CD4-positive, alpha-beta T cell (primary cell): ENCODE measurements at regions not wholly inside any gene's neighbourhood (a gene's known extent, or its start where the extent isn't known, plus 50 kb on each side); places are given as distances from the start of the nearest gene placed in this dataset.

ENCODE experiments used
- ATAC-seq: fragments of 200-7000 bp; cut with Tn5 transposase; one replicate; pipeline ENCODE4 v1.10.0; 2022; ENCODE audit warnings: mild to moderate bottlenecking; ENCODE audit not compliant: poor library complexity
- CTCF ChIA-PET: fragments of 350-600 bp; sonication (Branson Sonifier 250); formaldehyde crosslinking; loops from one replicate; lab custom pipeline; 2021; ENCODE audit warnings: antibody characterized with exemption, inconsistent platforms; lab: Charles Lee
- POLR2A ChIA-PET: fragments of 350-600 bp; sonication (Branson Sonifier 250); formaldehyde crosslinking; loops from one replicate; lab custom pipeline; 2021; ENCODE audit warnings: antibody characterized with exemption, inconsistent platforms; lab: Charles Lee
- DNase-seq, 14 experiments: peaks; one replicate each; pipeline ENCODE4 v3.0.0-alpha.2; 2013 to 2020; ENCODE audit warnings: mixed read lengths in 2 of 14
- H3K27ac ChIP-seq, 2 donors: one replicate each; pipeline versions ENCODE4 v1.5.1 to v1.7.0; 2013; ENCODE audit warnings: low read length in 2 of 2, low read depth in 1 of 2, mild to moderate bottlenecking in 1 of 2
- H3K27me3 ChIP-seq, 2 experiments: 1 replicate in 1 of 2; 2 replicates in 1 of 2; pipeline versions ENCODE4 v1.6.1 to v1.7.0; 2013; ENCODE audit warnings: low read length in 2 of 2, control low read depth in 1 of 2, mild to moderate bottlenecking in 1 of 2, moderate library complexity in 1 of 2; ENCODE audit not compliant: insufficient read depth in 2 of 2, control insufficient read depth in 1 of 2
- H3K36me3 ChIP-seq: one replicate; pipeline ENCODE4 v1.6.1; 2013; ENCODE audit warnings: low read length, control low read depth; ENCODE audit not compliant: insufficient read depth
- H3K4me1 ChIP-seq: one replicate; pipeline ENCODE4 v1.6.1; 2013; ENCODE audit warnings: low read length, control low read depth; ENCODE audit not compliant: insufficient read depth
- H3K4me3 ChIP-seq: one replicate; pipeline ENCODE4 v1.5.1; 2013; ENCODE audit warnings: mild to moderate bottlenecking, low read length, moderate library complexity
- H3K9me3 ChIP-seq, 2 experiments: 1 replicate in 1 of 2; 2 replicates in 1 of 2; pipeline versions ENCODE4 v1.6.1 to v1.7.0; 2013; ENCODE audit warnings: low read length in 2 of 2, mild to moderate bottlenecking in 2 of 2, control low read depth in 1 of 2, moderate library complexity in 1 of 2; ENCODE audit not compliant: control insufficient read depth in 1 of 2, insufficient read depth in 1 of 2
- H3K27ac Mint-ChIP-seq: one replicate; pipeline ENCODE4 v1.8.0; 2020; ENCODE audit warnings: mixed read lengths
- H3K27me3 Mint-ChIP-seq: one replicate; pipeline ENCODE4 v1.8.0; 2021; ENCODE audit warnings: mixed read lengths
- H3K36me3 Mint-ChIP-seq: one replicate; pipeline ENCODE4 v1.8.0; 2021; ENCODE audit warnings: low read depth, mixed read lengths
- H3K4me1 Mint-ChIP-seq: one replicate; pipeline ENCODE4 v1.8.0; 2021; ENCODE audit warnings: low read depth, mixed read lengths
- H3K4me3 Mint-ChIP-seq: one replicate; pipeline ENCODE4 v1.8.0; 2020; ENCODE audit warnings: mild to moderate bottlenecking, mixed read lengths
- H3K9me3 Mint-ChIP-seq: one replicate; pipeline ENCODE4 v1.8.0; 2020; ENCODE audit warnings: mixed read lengths
- intact Hi-C, 2 experiments: fragments of 100-400 bp; cut with DNase I in 1 of 2; cut with micrococcal nuclease in 1 of 2; formaldehyde crosslinking; loops; one replicate each; pipeline versions ENCODE4 v1.15.1 to v1.9.0; 2023 to 2025; cut with DNase I, micrococcal nuclease
- TF ChIP-seq, protein P1 (sequence below): fragments of 200-600 bp; IDR thresholded peaks from one replicate; pipeline ENCODE4 v1.8.0; 2022; ENCODE audit warnings: antibody characterized with exemption, mild to moderate bottlenecking

DNA sequence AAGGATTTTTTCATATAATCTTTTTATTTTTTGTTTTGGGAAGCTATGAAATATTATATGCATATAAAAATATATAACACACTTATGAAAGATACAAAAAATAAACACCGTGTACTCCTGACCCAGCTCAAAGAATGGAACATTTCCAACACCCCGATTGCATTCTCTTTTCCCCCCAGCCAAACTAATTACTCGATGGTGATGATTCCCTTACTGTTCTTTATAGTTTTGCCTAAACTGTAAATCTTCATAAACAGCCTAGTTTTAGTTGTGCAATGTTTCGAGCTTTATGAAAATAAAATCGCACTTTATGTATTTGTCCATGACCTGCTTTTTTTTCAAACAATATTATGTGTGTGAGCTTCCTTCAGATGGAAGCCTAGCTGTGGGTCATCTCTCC lies 352.0 kb upstream of the KAZN start:
- H3K4me1 Mint-ChIP-seq = no peaks in the 10 kb centered on the region
- TF ChIP-seq, protein P1, sequence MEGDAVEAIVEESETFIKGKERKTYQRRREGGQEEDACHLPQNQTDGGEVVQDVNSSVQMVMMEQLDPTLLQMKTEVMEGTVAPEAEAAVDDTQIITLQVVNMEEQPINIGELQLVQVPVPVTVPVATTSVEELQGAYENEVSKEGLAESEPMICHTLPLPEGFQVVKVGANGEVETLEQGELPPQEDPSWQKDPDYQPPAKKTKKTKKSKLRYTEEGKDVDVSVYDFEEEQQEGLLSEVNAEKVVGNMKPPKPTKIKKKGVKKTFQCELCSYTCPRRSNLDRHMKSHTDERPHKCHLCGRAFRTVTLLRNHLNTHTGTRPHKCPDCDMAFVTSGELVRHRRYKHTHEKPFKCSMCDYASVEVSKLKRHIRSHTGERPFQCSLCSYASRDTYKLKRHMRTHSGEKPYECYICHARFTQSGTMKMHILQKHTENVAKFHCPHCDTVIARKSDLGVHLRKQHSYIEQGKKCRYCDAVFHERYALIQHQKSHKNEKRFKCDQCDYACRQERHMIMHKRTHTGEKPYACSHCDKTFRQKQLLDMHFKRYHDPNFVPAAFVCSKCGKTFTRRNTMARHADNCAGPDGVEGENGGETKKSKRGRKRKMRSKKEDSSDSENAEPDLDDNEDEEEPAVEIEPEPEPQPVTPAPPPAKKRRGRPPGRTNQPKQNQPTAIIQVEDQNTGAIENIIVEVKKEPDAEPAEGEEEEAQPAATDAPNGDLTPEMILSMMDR = no peak
- POLR2A ChIA-PET = no interaction called here

GRCh38 chr1:14247666-14248065 lies 350.8 kb upstream of the KAZN start:
- Mint-ChIP-seq H3K36me3 (no peaks in the 10 kb centered on the region), H3K9me3 (no peaks in the 10 kb centered on the region), H3K4me1 (no peaks in the 10 kb centered on the region), H3K27ac (no peak overlapping the region), H3K27me3 (peaks cover 19% of the 10 kb centered on the region), H3K4me3 (no peak overlapping the region)
- TF ChIP-seq, protein P1 = no peak
- Histone ChIP-seq H3K27me3 (no peaks in the 10 kb centered on the region), H3K9me3 (no peaks in the 10 kb centered on the region), H3K4me1 (no peaks in the 10 kb centered on the region), H3K36me3 (no peaks in the 10 kb centered on the region), H3K4me3 (no peak overlapping the region), H3K27ac (no peak overlapping the region)
- DNase-seq (no peak), ATAC-seq (no peak)
- POLR2A ChIA-PET = no interaction called here
- CTCF ChIA-PET = no interaction called here
- intact Hi-C loops = no loop called here

More for the DNA sequence above, 352.0 kb upstream of the KAZN start:
- Histone ChIP-seq H3K27ac (no peak overlapping the region), H3K36me3 (no peaks in the 10 kb centered on the region), H3K27me3 (no peaks in the 10 kb centered on the region), H3K4me3 (no peak overlapping the region), H3K4me1 (no peaks in the 10 kb centered on the region), H3K9me3 (no peaks in the 10 kb centered on the region)
- no peak for ATAC-seq
- intact Hi-C loops = no loop called here
- CTCF ChIA-PET = no interaction called here
- Mint-ChIP-seq H3K27me3 (peaks cover 14% of the 10 kb centered on the region), H3K27ac (no peak overlapping the region), H3K4me3 (no peak overlapping the region), H3K36me3 (no peaks in the 10 kb centered on the region), H3K9me3 (no peaks in the 10 kb centered on the region)
- DNase-seq = no peak

GRCh38 chr1:14251871-14252270 lies 346.6 kb upstream of the KAZN start:
- Histone ChIP-seq H3K27me3 (no peaks in the 10 kb centered on the region), H3K4me3 (no peak overlapping the region), H3K27ac (no peak overlapping the region), H3K4me1 (no peaks in the 10 kb centered on the region), H3K9me3 (no peaks in the 10 kb centered on the region), H3K36me3 (no peaks in the 10 kb centered on the region)
- Mint-ChIP-seq H3K27me3 (peaks cover 12% of the 10 kb centered on the region), H3K36me3 (no peaks in the 10 kb centered on the region), H3K4me1 (no peaks in the 10 kb centered on the region), H3K9me3 (no peaks in the 10 kb centered on the region), H3K4me3 (no peak overlapping the region), H3K27ac (no peak overlapping the region)
- DNase-seq (no peak), ATAC-seq (no peak)
- TF ChIP-seq, protein P1 = no peak
- CTCF ChIA-PET = no interaction called here
- POLR2A ChIA-PET = no interaction called here
- intact Hi-C loops = no loop called here
